NB4 (cell line): ENCODE measurements at regions not wholly inside any gene's neighbourhood (a gene's known extent, or its start where the extent isn't known, plus 50 kb on each side); places are given as distances from the start of the nearest gene placed in this dataset.

Experiments
- MYC ChIP-seq: IDR thresholded peaks from 2 replicates; pipeline ENCODE4 v1.6.1; 2011; ENCODE audit warnings: low read depth, low read length
- TF ChIP-seq, protein P1 (sequence below): IDR thresholded peaks from one replicate; pipeline ENCODE4 v1.5.1; 2012; ENCODE audit warnings: low read depth, low read length

DNA sequence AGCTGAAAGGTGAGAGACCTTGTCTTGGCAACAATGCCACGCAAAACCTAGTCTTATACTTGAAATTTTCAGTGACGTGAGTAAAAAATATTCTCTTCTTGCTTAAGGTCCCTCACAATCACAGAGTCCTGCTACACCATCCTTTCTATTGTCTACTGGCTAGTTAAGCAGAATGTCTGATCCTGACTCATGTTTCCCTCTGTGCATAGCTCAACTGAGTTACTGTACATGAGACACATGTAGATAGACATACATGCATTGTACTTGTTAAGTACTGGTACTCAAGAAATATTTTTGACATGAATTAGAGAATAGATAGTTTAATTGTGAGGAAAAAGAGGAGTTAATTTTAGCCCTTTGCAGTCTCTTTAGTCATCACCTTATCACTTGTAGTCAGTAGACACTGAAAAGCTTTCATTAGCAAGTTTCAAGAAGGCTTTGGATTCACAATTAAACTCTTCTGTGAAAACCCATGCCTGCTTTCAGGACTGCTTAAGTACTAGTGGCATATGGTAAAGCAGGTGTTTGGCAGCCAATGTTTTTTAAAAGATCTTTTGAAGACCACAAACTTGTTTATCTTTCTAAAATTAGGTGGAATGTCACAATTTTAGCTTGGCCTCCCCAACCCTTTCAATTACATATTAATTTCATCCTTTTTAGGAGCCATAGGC, 158.7 kb upstream of the CCDC150 start:
- TF ChIP-seq, protein P1, sequence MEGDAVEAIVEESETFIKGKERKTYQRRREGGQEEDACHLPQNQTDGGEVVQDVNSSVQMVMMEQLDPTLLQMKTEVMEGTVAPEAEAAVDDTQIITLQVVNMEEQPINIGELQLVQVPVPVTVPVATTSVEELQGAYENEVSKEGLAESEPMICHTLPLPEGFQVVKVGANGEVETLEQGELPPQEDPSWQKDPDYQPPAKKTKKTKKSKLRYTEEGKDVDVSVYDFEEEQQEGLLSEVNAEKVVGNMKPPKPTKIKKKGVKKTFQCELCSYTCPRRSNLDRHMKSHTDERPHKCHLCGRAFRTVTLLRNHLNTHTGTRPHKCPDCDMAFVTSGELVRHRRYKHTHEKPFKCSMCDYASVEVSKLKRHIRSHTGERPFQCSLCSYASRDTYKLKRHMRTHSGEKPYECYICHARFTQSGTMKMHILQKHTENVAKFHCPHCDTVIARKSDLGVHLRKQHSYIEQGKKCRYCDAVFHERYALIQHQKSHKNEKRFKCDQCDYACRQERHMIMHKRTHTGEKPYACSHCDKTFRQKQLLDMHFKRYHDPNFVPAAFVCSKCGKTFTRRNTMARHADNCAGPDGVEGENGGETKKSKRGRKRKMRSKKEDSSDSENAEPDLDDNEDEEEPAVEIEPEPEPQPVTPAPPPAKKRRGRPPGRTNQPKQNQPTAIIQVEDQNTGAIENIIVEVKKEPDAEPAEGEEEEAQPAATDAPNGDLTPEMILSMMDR, result no peak
- TF ChIP-seq MYC, result no peak
